IMR-90 (cell line): ENCODE measurements at regions not wholly inside any gene's neighbourhood (a gene's known extent, or its start where the extent isn't known, plus 50 kb on each side); places are given as distances from the start of the nearest gene placed in this dataset.

ENCODE experiments used
- ATAC-seq: fragments of 200-7000 bp; cut with Tn5 transposase; 2 replicates; pipeline ENCODE4 v1.9.1; 2020; ENCODE audit warnings: low read depth, mild to moderate bottlenecking, moderate library complexity
- BruUV-seq: library from RNA; stranded (reverse); fragments of 400-500 nt; replicated peaks from 2 replicates; lab custom pipeline; 2021; lab: Mats Ljungman, UMichigan
- CTCF ChIA-PET: fragments of 300-600 bp; formaldehyde crosslinking; extraction: SDS; loops from one replicate; lab custom pipeline; 2021; ENCODE audit warnings: antibody characterized with exemption; lab: Yijun Ruan, JAX
- POLR2A ChIA-PET: fragments of 300-600 bp; sonication (Branson Sonifier 250); formaldehyde crosslinking; loops from one replicate; lab custom pipeline; 2022; ENCODE audit warnings: antibody characterized with exemption; ENCODE audit not compliant: unreplicated experiment; lab: Charles Lee
- DNase-seq: peaks from one replicate; pipeline ENCODE4 v3.0.0; 2013
- H2AFZ ChIP-seq: replicated peaks from 2 replicates; pipeline ENCODE3; 2013; ENCODE audit warnings: low read length, mild to moderate bottlenecking; ENCODE audit not compliant: poor library complexity
- H2AK5ac ChIP-seq: 2 replicates; pipeline ENCODE4 v1.6.1; 2013; ENCODE audit warnings: low read depth, low read length, inconsistent platforms
- H2AK9ac ChIP-seq: replicated peaks from 2 replicates; pipeline ENCODE3; 2013; ENCODE audit warnings: mild to moderate bottlenecking, low read depth, low read length, moderate library complexity; ENCODE audit not compliant: poor library complexity
- H2BK120ac ChIP-seq: 2 replicates; pipeline ENCODE4 v1.6.1; 2013; ENCODE audit warnings: low read depth, low read length, inconsistent platforms
- H2BK15ac ChIP-seq: 3 replicates; pipeline ENCODE4 v1.6.1; 2013; ENCODE audit warnings: low read depth, low read length, inconsistent platforms
- H2BK20ac ChIP-seq: 2 replicates; pipeline ENCODE4 v1.6.1; 2013; ENCODE audit warnings: low read depth, mild to moderate bottlenecking, inconsistent platforms, low read length, moderate library complexity
- H2BK5ac ChIP-seq: 2 replicates; pipeline ENCODE4 v1.6.1; 2013; ENCODE audit warnings: mild to moderate bottlenecking, low read depth, low read length, inconsistent platforms; ENCODE audit not compliant: poor library complexity, severe bottlenecking
- H3K14ac ChIP-seq: replicated peaks from 2 replicates; pipeline ENCODE4 v1.6.1; 2013; ENCODE audit warnings: low read depth, low read length, inconsistent platforms
- H3K18ac ChIP-seq: 2 replicates; pipeline ENCODE4 v1.6.1; 2013; ENCODE audit warnings: low read depth, low read length, control low read depth
- H3K23ac ChIP-seq: 2 replicates; pipeline ENCODE4 v1.6.1; 2013; ENCODE audit warnings: low read depth, low read length, inconsistent platforms
- H3K27ac ChIP-seq: 2 replicates; pipeline ENCODE4 v1.5.1; 2013; ENCODE audit warnings: mild to moderate bottlenecking, control low read depth, low read length; ENCODE audit not compliant: insufficient read depth
- H3K27me3 ChIP-seq: 2 replicates; pipeline ENCODE4 v1.6.1; 2013; ENCODE audit warnings: low read length; ENCODE audit not compliant: control insufficient read depth, insufficient read depth
- H3K36me3 ChIP-seq: 2 replicates; pipeline ENCODE4 v1.6.1; 2013; ENCODE audit warnings: low read length, mixed read lengths; ENCODE audit not compliant: control insufficient read depth, insufficient read depth
- H3K4ac ChIP-seq: 2 replicates; pipeline ENCODE4 v1.6.1; 2013; ENCODE audit warnings: low read depth, low read length, inconsistent platforms
- H3K4me1 ChIP-seq: 2 replicates; pipeline ENCODE4 v1.6.1; 2013; ENCODE audit warnings: low read length, mixed read lengths; ENCODE audit not compliant: control insufficient read depth, insufficient read depth
- H3K4me2 ChIP-seq: 2 replicates; pipeline ENCODE4 v1.6.1; 2013; ENCODE audit warnings: low read depth, mild to moderate bottlenecking, control low read depth, low read length, moderate library complexity
- H3K4me3 ChIP-seq: 2 replicates; pipeline ENCODE4 v1.5.1; 2013; ENCODE audit warnings: low read depth, mild to moderate bottlenecking, control low read depth, low read length, moderate library complexity; ENCODE audit not compliant: insufficient read depth
- H3K56ac ChIP-seq: 2 replicates; pipeline ENCODE4 v1.6.1; 2013; ENCODE audit warnings: low read length, inconsistent platforms; ENCODE audit not compliant: insufficient read depth; ENCODE audit errors: extremely low read depth
- H3K79me1 ChIP-seq, 2 experiments: 2 replicates each; pipeline ENCODE4 v1.6.1; 2013; ENCODE audit warnings: low read length in 2 of 2, inconsistent platforms in 1 of 2, low read depth in 1 of 2
- H3K9ac ChIP-seq: 2 replicates; pipeline ENCODE4 v1.6.1; 2013; ENCODE audit warnings: low read depth, low read length, control low read depth
- H3K9me1 ChIP-seq: 2 replicates; pipeline ENCODE4 v1.6.1; 2013; ENCODE audit warnings: low read length, inconsistent platforms; ENCODE audit not compliant: insufficient read depth
- H3K9me3 ChIP-seq: 2 replicates; pipeline ENCODE4 v1.6.1; 2013; ENCODE audit warnings: low read length; ENCODE audit not compliant: control insufficient read depth, insufficient read depth
- H4K20me1 ChIP-seq: 2 replicates; pipeline ENCODE4 v1.6.1; 2013; ENCODE audit warnings: low read length, inconsistent platforms; ENCODE audit not compliant: insufficient read depth
- H4K5ac ChIP-seq: 2 replicates; pipeline ENCODE4 v1.6.1; 2013; ENCODE audit warnings: mild to moderate bottlenecking, low read depth, low read length, control low read depth
- H4K8ac ChIP-seq, 2 experiments: 2 replicates each; pipeline ENCODE4 v1.6.1; 2013; ENCODE audit warnings: low read depth in 2 of 2, low read length in 2 of 2, control low read depth in 1 of 2, inconsistent platforms in 1 of 2
- H4K91ac ChIP-seq: 2 replicates; pipeline ENCODE4 v1.6.1; 2013; ENCODE audit warnings: low read depth, low read length, inconsistent platforms; ENCODE audit not compliant: insufficient read depth
- BHLHE40 ChIP-seq: fragments of 150-350 bp; IDR thresholded peaks from 2 replicates; pipeline ENCODE4 v1.6.1; 2016; ENCODE audit warnings: mild to moderate bottlenecking, low read depth, low read length
- CEBPB ChIP-seq: IDR thresholded peaks from 2 replicates; pipeline ENCODE4 v1.6.1; 2012; ENCODE audit warnings: low read depth, low read length, improper control_type of control experiment
- CHD1 ChIP-seq: IDR thresholded peaks from 2 replicates; pipeline ENCODE4 v1.6.1; 2012; ENCODE audit warnings: low read depth, low read length, improper control_type of control experiment
- CTCF ChIP-seq: conservative IDR thresholded peaks from 2 replicates; pipeline ENCODE4 v1.5.1; 2012; ENCODE audit warnings: mild to moderate bottlenecking, low read depth, low read length, improper control_type of control experiment
- FOS ChIP-seq: fragments of 150-350 bp; IDR thresholded peaks from 2 replicates; pipeline ENCODE4 v1.6.1; 2016; ENCODE audit warnings: low read depth, low read length
- MAFK ChIP-seq: IDR thresholded peaks from 2 replicates; pipeline ENCODE4 v1.6.1; 2012; ENCODE audit warnings: low read depth, low read length, improper control_type of control experiment
- MAZ ChIP-seq: IDR thresholded peaks from 2 replicates; pipeline ENCODE4 v1.6.1; 2012; ENCODE audit warnings: low read depth, mild to moderate bottlenecking, low read length, improper control_type of control experiment, moderate library complexity, borderline replicate concordance
- MXI1 ChIP-seq: IDR thresholded peaks from 2 replicates; pipeline ENCODE4 v1.6.1; 2012; ENCODE audit warnings: low read depth, mild to moderate bottlenecking, low read length, moderate library complexity, borderline replicate concordance
- NFE2L2 ChIP-seq: fragments of 150-350 bp; IDR thresholded peaks from 2 replicates; pipeline ENCODE4 v1.6.1; 2016; ENCODE audit warnings: low read depth, mild to moderate bottlenecking, low read length
- POLR2A ChIP-seq: IDR thresholded peaks from 2 replicates; pipeline ENCODE4 v1.6.1; 2012; ENCODE audit warnings: mild to moderate bottlenecking, low read depth, low read length
- RAD21 ChIP-seq: IDR thresholded peaks from 2 replicates; pipeline ENCODE4 v1.6.1; 2012; ENCODE audit warnings: low read length, improper control_type of control experiment
- RCOR1 ChIP-seq: IDR thresholded peaks from 2 replicates; pipeline ENCODE4 v1.6.1; 2012; ENCODE audit warnings: mild to moderate bottlenecking, low read length, improper control_type of control experiment; ENCODE audit not compliant: insufficient replicate concordance
- RFX5 ChIP-seq: IDR thresholded peaks from 2 replicates; pipeline ENCODE4 v1.8.0; 2012; ENCODE audit warnings: low read depth, mild to moderate bottlenecking, low read length, moderate library complexity
- SMC3 ChIP-seq: fragments of 150-350 bp; IDR thresholded peaks from 2 replicates; pipeline ENCODE4 v1.6.1; 2016; ENCODE audit warnings: low read depth, mild to moderate bottlenecking, antibody characterized with exemption, low read length, moderate library complexity
- WGBS, 2 experiments: methylation state at CpG; one replicate each; pipeline versions ENCODE4 v1.1.5 to v1.1.7; 2013; ENCODE audit warnings: missing lambda C conversion rate in 2 of 2; ENCODE audit not compliant: insufficient read length in 1 of 2; ENCODE audit errors: extremely low coverage in 2 of 2; 5-methylcytosine and 5-hydroxymethylcytosine counted together
- dilution Hi-C: fragments of 300-500 bp; cut with HindIII; formaldehyde crosslinking; loops from one replicate; pipeline ENCODE4 v1.14.3; 2018; ENCODE audit warnings: low sequenced_read_pairs; ENCODE audit not compliant: unreplicated experiment
- in situ Hi-C: fragments of 300-500 bp; cut with MboI; formaldehyde crosslinking; loops from 3 replicates; pipeline ENCODE4 v1.14.3; 2019; ENCODE audit warnings: low sequenced_read_pairs, inconsistent platforms, mixed read lengths
- intact Hi-C: fragments of 100-400 bp; cut with micrococcal nuclease; formaldehyde crosslinking; loops from 2 replicates; pipeline ENCODE4 v1.10.0; 2022
- TF ChIP-seq, protein P1 (sequence below): fragments of 150-350 bp; IDR thresholded peaks from 2 replicates; pipeline ENCODE4 v1.6.1; 2016; ENCODE audit warnings: low read depth, mild to moderate bottlenecking, low read length, moderate library complexity, borderline replicate concordance
- TF ChIP-seq, protein P2 (sequence below): fragments of 150-350 bp; IDR thresholded peaks from 2 replicates; pipeline ENCODE4 v1.6.1; 2017; ENCODE audit warnings: mild to moderate bottlenecking, antibody characterized with exemption, low read length, low read depth

DNA sequence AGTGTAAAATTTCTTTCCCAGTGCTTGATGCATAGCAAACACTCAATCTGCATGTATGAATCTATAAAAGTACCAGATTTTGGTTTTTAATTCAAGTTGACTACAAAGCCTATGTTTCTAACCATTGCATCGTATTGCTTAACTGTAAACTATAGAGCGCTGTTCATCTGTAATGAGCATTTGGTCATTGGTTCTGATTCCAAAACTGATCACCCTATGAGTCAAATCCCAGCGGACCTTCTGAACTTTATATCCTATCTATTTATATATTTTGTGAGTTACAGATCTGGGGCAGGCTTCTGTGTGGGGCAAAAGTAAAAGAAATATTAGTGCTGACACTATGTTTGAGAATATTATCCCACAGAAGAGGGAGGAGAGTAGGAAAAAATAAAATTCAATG, 305.7 kb upstream of the TNC start:
- intact Hi-C loops (no loop called here), in situ Hi-C loops (no loop called here), dilution Hi-C loops (no loop called here)
- ATAC-seq (no peak), DNase-seq (no peak)
- Histone ChIP-seq H3K14ac (no peak overlapping the region), H2AK9ac (no peak overlapping the region), H4K8ac (no peak overlapping the region), H3K27ac (no peak overlapping the region), H3K4me1 (no peaks in the 10 kb centered on the region), H3K9me3 (peaks cover 12% of the 10 kb centered on the region), H3K36me3 (no peaks in the 10 kb centered on the region), H2BK5ac (no peak overlapping the region), H2BK15ac (no peak overlapping the region), H4K91ac (no peak overlapping the region), H2AFZ (no peak overlapping the region), H3K18ac (no peak overlapping the region), H3K4ac (no peak overlapping the region), H3K27me3 (no peaks in the 10 kb centered on the region), H3K79me1 (no peaks in the 10 kb centered on the region), H3K23ac (no peak overlapping the region), H3K4me2 (no peak overlapping the region), H3K56ac (no peak overlapping the region), H2BK120ac (no peak overlapping the region), H4K5ac (no peak overlapping the region), H4K20me1 (no peaks in the 10 kb centered on the region), H3K4me3 (no peak overlapping the region), H3K9me1 (no peaks in the 10 kb centered on the region), H3K9ac (no peak overlapping the region), H2AK5ac (no peak overlapping the region), H2BK20ac (no peak overlapping the region)
- ChIA-PET CTCF (no interaction called here), POLR2A (no interaction called here)
- WGBS, 2 experiments, result no CpG with 5 or more reads among the region's 3 CpGs
- BruUV-seq, result no TSS peak
- TF ChIP-seq CEBPB (no peak), SMC3 (no peak), POLR2A (no peak), RFX5 (no peak), RAD21 (no peak), CHD1 (no peak), FOS (no peak), MAFK (no peak), CTCF (no peak), NFE2L2 (no peak), MAZ (no peak), MXI1 (no peak), RCOR1 (no peak), BHLHE40 (no peak)
- TF ChIP-seq, protein P1, sequence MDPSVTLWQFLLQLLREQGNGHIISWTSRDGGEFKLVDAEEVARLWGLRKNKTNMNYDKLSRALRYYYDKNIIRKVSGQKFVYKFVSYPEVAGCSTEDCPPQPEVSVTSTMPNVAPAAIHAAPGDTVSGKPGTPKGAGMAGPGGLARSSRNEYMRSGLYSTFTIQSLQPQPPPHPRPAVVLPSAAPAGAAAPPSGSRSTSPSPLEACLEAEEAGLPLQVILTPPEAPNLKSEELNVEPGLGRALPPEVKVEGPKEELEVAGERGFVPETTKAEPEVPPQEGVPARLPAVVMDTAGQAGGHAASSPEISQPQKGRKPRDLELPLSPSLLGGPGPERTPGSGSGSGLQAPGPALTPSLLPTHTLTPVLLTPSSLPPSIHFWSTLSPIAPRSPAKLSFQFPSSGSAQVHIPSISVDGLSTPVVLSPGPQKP, result no peak
- TF ChIP-seq, protein P2, sequence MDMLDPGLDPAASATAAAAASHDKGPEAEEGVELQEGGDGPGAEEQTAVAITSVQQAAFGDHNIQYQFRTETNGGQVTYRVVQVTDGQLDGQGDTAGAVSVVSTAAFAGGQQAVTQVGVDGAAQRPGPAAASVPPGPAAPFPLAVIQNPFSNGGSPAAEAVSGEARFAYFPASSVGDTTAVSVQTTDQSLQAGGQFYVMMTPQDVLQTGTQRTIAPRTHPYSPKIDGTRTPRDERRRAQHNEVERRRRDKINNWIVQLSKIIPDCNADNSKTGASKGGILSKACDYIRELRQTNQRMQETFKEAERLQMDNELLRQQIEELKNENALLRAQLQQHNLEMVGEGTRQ, result no peak
